Astrocyte (in vitro differentiated cells and primary cell): ENCODE measurements at regions not wholly inside any gene's neighbourhood (a gene's known extent, or its start where the extent isn't known, plus 50 kb on each side); places are given as distances from the start of the nearest gene placed in this dataset.

ENCODE experiments used
- DNase-seq: peaks from one replicate; pipeline ENCODE4 v3.0.0-alpha.2; 2010; ENCODE audit warnings: low read depth
- FAIRE-seq: peaks from 2 replicates; lab custom pipeline; 2011; peaks lifted over from hg19 to GRCh38; lab: Jason Lieb, UNC
- H2AFZ ChIP-seq: 2 replicates; pipeline ENCODE4 v1.6.0; 2012; ENCODE audit warnings: low read depth, low read length, inconsistent platforms
- H3K27ac ChIP-seq: 2 replicates; pipeline ENCODE4 v1.5.1; 2011; ENCODE audit warnings: low read depth, low read length, inconsistent platforms
- H3K27me3 ChIP-seq: 2 replicates; pipeline ENCODE4 v1.6.0; 2011; ENCODE audit warnings: low read length, inconsistent platforms; ENCODE audit not compliant: insufficient read depth
- H3K36me3 ChIP-seq: 2 replicates; pipeline ENCODE4 v1.5.1; 2011; ENCODE audit warnings: low read length, inconsistent platforms; ENCODE audit not compliant: insufficient read depth
- H3K4me1 ChIP-seq: 2 replicates; pipeline ENCODE4 v1.5.1; 2011; ENCODE audit warnings: low read length, inconsistent platforms; ENCODE audit not compliant: insufficient read depth
- H3K4me2 ChIP-seq: 2 replicates; pipeline ENCODE4 v1.6.0; 2012; ENCODE audit warnings: low read length, inconsistent platforms
- H3K4me3 ChIP-seq: 2 replicates; pipeline ENCODE4 v1.5.1; 2011; ENCODE audit warnings: low read depth, mild to moderate bottlenecking, low read length, inconsistent platforms; ENCODE audit not compliant: insufficient read depth
- H3K79me2 ChIP-seq: 2 replicates; pipeline ENCODE4 v1.6.0; 2012; ENCODE audit warnings: mild to moderate bottlenecking, low read length, inconsistent platforms; ENCODE audit not compliant: insufficient read depth
- H3K9ac ChIP-seq: 2 replicates; pipeline ENCODE4 v1.6.0; 2012; ENCODE audit warnings: mild to moderate bottlenecking, low read length, inconsistent platforms
- H3K9me3 ChIP-seq: 2 replicates; pipeline ENCODE4 v1.5.1; 2012; ENCODE audit warnings: low read depth, mild to moderate bottlenecking, low read length, inconsistent platforms; ENCODE audit not compliant: insufficient read depth
- H4K20me1 ChIP-seq: 2 replicates; pipeline ENCODE4 v1.6.0; 2012; ENCODE audit warnings: low read length, inconsistent platforms; ENCODE audit not compliant: insufficient read depth
- H3K27ac Mint-ChIP-seq: one replicate; pipeline ENCODE4 v1.8.0; 2021; ENCODE audit warnings: mild to moderate bottlenecking, mixed read lengths; ENCODE audit not compliant: unreplicated experiment
- H3K27me3 Mint-ChIP-seq: one replicate; pipeline ENCODE4 v1.8.0; 2021; ENCODE audit warnings: low read depth, mixed read lengths; ENCODE audit not compliant: unreplicated experiment
- H3K36me3 Mint-ChIP-seq: one replicate; pipeline ENCODE4 v1.8.0; 2021; ENCODE audit warnings: low read depth, mixed read lengths; ENCODE audit not compliant: unreplicated experiment
- H3K4me1 Mint-ChIP-seq: one replicate; pipeline ENCODE4 v1.8.0; 2021; ENCODE audit warnings: low read depth, mixed read lengths; ENCODE audit not compliant: unreplicated experiment
- H3K4me3 Mint-ChIP-seq: one replicate; pipeline ENCODE4 v1.8.0; 2021; ENCODE audit warnings: mild to moderate bottlenecking, moderate library complexity, mixed read lengths; ENCODE audit not compliant: unreplicated experiment
- H3K9me3 Mint-ChIP-seq: one replicate; pipeline ENCODE4 v1.8.0; 2021; ENCODE audit warnings: mild to moderate bottlenecking, mixed read lengths; ENCODE audit not compliant: unreplicated experiment
- CTCF ChIP-seq: IDR thresholded peaks from 2 replicates; pipeline ENCODE4 v1.5.1; 2011; ENCODE audit warnings: low read depth, mild to moderate bottlenecking, inconsistent platforms, low read length, moderate library complexity; ENCODE audit not compliant: insufficient read depth
- EZH2 ChIP-seq: IDR thresholded peaks from 2 replicates; pipeline ENCODE4 v1.6.1; 2012; ENCODE audit warnings: mild to moderate bottlenecking, low read length, inconsistent platforms; ENCODE audit not compliant: insufficient read depth

DNA sequence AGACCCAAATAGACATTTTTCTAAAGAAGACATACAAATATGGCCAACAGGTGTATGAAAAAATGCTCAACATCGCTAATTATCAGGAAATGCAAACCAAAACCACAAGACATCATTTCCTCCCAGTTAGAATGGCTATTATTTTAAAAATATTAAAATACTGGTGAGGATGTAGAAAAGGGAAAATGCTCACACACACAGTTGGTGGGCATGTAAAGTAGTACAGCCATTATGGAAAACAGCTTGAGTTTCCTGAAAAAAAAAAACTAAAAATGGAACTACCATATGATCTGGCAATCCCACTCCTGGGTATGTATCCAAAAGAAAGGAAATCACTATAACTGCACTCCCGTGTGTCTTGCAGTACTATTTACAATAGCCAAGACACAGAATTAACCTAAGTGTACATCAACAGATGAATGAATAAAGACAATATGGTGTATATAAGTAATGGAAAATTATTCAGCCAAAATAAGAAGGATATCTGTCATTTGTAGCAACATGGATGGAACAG, 128.9 kb upstream of the DKK2 start:
- Histone ChIP-seq H3K9ac (no peak overlapping the region), H3K27me3 (no peaks in the 10 kb centered on the region), H3K9me3 (no peaks in the 10 kb centered on the region), H2AFZ (no peak overlapping the region), H3K79me2 (no peaks in the 10 kb centered on the region), H3K4me1 (no peaks in the 10 kb centered on the region), H3K4me2 (no peak overlapping the region), H3K27ac (no peak overlapping the region), H4K20me1 (no peaks in the 10 kb centered on the region), H3K4me3 (no peak overlapping the region), H3K36me3 (no peaks in the 10 kb centered on the region)
- Mint-ChIP-seq H3K4me1 (peaks cover 1% of the 10 kb centered on the region), H3K27ac (no peak overlapping the region), H3K27me3 (no peaks in the 10 kb centered on the region), H3K4me3 (no peak overlapping the region), H3K36me3 (no peaks in the 10 kb centered on the region), H3K9me3 (no peaks in the 10 kb centered on the region)
- TF ChIP-seq CTCF (no peak), EZH2 (no peak)
- DNase-seq (no peak), FAIRE-seq (no peak)

DNA sequence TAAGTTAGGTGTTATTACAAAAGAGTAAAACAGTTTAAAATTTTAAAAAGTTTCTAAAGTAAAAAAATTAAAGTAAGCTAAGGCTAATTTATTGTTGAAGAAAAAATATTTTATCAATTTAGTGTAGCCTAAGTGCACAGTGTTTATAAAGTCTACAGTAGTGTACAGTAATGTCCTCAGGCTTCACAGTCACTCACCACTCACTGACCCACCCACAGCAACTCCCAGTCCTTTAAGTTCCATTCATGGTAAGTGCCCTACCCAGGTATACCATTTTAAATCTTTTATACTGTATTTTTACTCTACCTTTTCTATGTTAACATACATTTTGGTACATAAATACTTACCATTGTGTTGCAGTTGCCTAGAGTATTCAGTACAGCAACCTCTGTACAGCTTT, 120.3 kb upstream of the DKK2 start:
- Histone ChIP-seq H3K27me3 (no peaks in the 10 kb centered on the region), H3K4me1 (no peaks in the 10 kb centered on the region), H3K27ac (no peak overlapping the region), H3K4me2 (no peak overlapping the region), H2AFZ (no peak overlapping the region), H3K36me3 (no peaks in the 10 kb centered on the region), H4K20me1 (no peaks in the 10 kb centered on the region), H3K9ac (no peak overlapping the region), H3K4me3 (no peak overlapping the region), H3K79me2 (no peaks in the 10 kb centered on the region), H3K9me3 (no peaks in the 10 kb centered on the region)
- no peak overlapping the region for H3K27ac Mint-ChIP-seq
- no peaks in the 10 kb centered on the region for H3K36me3 Mint-ChIP-seq
- H3K27me3 Mint-ChIP-seq: no peaks in the 10 kb centered on the region
- H3K9me3 Mint-ChIP-seq: no peaks in the 10 kb centered on the region
- FAIRE-seq: no peak
- H3K4me1 Mint-ChIP-seq: peaks cover 7% of the 10 kb centered on the region
- no peak overlapping the region for H3K4me3 Mint-ChIP-seq
- TF ChIP-seq EZH2: no peak
- DNase-seq: no peak

DNA sequence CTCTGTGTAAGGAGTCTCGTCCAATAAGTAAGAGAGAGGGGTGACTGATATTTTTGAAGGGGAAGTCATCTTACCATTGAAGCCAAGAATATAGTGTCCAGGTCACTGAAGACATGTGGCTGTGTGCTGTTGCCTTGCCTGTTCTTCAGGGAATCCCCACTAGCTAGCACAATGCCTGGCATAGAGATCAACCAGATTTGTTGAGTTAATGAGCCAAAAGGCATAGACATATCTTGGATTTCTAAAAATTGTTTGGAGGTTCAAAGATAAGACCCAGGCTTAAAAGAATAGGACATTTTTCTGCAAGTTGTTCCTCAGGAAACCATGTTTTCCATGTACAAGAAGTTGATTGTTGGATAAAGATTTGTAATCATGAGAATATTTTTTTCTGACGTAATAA, 119.3 kb upstream of the DKK2 start:
- peaks cover 7% of the 10 kb centered on the region for H3K4me1 Mint-ChIP-seq
- H3K27me3 ChIP-seq: no peaks in the 10 kb centered on the region
- no peak overlapping the region for H3K4me3 ChIP-seq
- no peaks in the 10 kb centered on the region for H3K27me3 Mint-ChIP-seq
- H3K27ac Mint-ChIP-seq: no peak overlapping the region
- H3K9me3 ChIP-seq: no peaks in the 10 kb centered on the region
- no peaks in the 10 kb centered on the region for H3K36me3 ChIP-seq
- no peak for FAIRE-seq
- H3K4me3 Mint-ChIP-seq: no peak overlapping the region
- H3K9me3 Mint-ChIP-seq: no peaks in the 10 kb centered on the region
- H4K20me1 ChIP-seq: no peaks in the 10 kb centered on the region
- no peaks in the 10 kb centered on the region for H3K4me1 ChIP-seq
- H3K9ac ChIP-seq: no peak overlapping the region
- H3K4me2 ChIP-seq: no peak overlapping the region
- H2AFZ ChIP-seq: no peak overlapping the region
- H3K79me2 ChIP-seq: no peaks in the 10 kb centered on the region
- no peak for DNase-seq
- no peak overlapping the region for H3K27ac ChIP-seq
- no peaks in the 10 kb centered on the region for H3K36me3 Mint-ChIP-seq
- TF ChIP-seq EZH2 (no peak), CTCF (no peak)
